GM19468 (cell line): ENCODE measurements at regions not wholly inside any gene's neighbourhood (a gene's known extent, or its start where the extent isn't known, plus 50 kb on each side); places are given as distances from the start of the nearest gene placed in this dataset.

Source experiments
- ATAC-seq: cut with Tn5 transposase; IDR thresholded peaks from one replicate; pipeline ENCODE4 v1.9.1; 2021; ENCODE audit warnings: mild to moderate bottlenecking, moderate library complexity, moderate number of reproducible peaks; ENCODE audit not compliant: unreplicated experiment; ENCODE audit errors: extremely low read depth

- ATAC-seq: no peak
Measured at GRCh38 chr10:130894471-130894870, 417.1 kb downstream of the TCERG1L start.

DNA sequence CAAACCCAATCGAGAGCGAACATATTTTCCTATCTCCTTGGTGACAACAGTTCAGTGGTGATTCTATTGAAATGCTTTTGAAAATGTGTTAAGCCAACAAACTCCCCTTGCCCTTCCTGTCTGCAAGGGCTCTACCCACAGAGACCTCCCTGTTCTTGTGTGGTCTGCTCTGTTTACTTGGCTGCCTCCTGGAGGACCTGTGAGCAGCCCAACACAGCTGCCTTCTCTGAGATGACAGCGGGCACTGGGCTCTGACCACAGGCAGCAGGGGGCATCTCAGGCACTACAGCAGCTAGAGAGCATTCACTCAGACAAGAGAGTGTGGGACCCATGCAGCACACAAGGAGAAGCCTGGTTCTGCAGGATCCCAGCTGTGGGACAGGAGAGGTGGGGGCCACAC, 416.4 kb downstream of the TCERG1L start:
- ATAC-seq: no peak

DNA sequence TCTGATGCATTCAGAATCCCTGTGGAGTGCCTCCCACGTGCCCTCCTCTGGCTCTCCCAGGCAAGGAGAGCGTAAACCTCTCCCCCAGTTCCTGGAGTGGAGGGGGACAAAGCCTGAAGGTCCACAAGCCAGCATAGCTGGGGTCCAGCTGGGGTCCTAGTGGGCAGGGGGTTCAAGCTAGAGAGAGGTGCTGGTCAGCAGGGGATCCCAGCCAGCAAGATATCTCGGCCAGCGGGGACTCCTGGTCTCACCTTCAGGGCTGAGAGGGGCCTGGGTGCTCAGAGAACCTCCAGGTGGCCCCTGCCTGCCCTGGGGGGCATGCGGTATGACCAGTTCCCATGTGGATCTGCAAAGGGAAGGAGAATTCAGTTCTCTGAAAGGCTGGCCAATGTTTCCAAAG, 413.7 kb downstream of the TCERG1L start:
- ATAC-seq: no peak

GRCh38 chr10:130898381-130898780, 413.1 kb downstream of the TCERG1L start:
- ATAC-seq: no peak

GRCh38 chr10:130899856-130900255, 411.7 kb downstream of the TCERG1L start:
- ATAC-seq: no peak

DNA sequence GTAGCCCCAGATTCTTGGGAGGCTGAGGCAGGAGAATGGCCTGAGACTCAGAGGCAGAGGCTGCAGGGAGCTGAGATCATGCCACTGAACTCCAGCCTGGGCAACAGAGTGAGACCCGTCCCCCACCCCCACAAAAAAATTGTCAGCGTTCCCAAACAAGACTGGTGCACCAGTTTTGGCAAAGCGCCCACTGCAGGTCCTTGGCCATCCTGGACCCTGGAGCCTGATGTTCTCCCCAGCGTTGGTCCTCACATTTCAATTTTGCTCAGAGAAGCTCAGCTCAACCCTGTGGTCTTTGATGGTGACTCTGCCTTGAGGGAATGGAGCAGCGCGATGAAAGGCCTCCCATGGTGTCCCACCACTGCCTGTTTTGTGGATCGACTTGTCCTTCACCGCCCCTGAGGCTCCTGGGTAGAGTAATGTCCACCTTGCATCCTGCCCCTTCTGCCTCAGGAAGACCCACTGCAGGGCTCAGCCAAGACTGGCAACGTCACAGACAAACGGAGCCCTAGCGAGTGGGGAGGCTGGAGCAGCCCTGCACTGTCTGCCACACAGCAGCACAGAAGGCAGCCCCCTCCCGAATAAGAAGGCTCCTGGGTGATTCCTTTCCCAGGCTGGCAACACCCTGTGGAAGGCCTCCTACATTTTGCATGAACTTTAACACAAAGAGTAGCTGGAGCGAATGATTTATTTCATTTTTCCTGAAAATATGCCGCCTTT, 410.9 kb downstream of the TCERG1L start:
- no peak for ATAC-seq

GRCh38 chr10:130901311-130902165, 410.0 kb downstream of the TCERG1L start:
- no peak for ATAC-seq

GRCh38 chr10:130902471-130902870, 409.1 kb downstream of the TCERG1L start:
- no peak for ATAC-seq

DNA sequence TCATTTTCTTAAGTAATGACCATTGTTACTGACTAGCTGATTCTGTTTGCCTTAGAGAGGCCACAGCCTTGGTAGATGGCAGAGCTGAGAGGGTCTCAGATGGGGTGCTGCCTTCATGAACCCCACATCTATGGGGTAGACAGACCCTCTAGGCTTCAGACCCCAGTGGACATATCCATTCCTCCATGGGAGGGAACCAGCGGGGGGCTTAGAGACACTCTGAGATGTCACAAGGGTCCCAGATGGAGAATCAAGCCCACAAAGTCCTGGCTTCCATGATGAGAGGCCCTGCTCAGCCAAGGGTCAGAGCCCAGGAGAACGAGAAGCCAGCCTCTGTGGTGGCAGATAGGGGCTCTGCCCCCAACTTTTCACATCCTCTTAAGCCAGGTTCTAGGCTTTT, 408.6 kb downstream of the TCERG1L start:
- no peak for ATAC-seq

DNA sequence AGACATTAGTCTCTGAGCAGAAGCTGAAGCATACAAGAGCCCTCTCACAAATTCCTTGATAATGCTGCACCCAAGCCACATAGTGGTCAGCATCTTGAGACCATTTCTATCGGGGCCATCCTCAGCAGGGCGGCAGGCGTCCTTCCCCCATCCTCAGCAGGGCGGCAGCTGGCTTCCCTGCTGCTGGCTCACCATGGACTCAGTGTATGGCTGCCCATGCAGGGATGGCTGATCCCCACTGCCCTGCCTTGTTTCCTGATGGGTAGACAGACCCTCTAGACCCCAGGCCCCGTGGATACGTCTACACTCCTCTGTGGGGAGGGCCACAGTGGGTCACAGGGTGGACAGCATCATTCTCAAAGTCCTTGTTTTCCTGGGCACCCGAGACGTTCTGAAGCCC, 406.8 kb downstream of the TCERG1L start:
- ATAC-seq: no peak

DNA sequence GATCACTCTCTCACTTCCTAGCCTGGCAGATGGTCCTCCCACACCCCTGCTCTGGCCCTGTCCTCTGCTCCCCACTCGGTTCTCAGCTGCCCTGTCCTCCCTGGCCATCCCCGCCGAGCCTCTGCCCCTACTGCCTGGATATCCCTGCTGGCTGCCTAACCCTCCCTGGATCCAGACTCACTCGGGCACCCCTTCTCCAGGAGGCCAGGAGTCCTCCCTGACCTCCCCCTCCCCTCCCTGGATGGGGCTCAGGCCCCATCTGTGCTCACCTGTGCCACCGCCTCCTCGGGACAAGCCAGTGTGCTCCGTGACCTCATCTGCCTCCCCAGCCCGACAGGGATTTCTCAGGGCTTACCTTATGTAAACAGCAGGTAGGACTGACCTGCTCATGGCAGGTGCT, 406.1 kb downstream of the TCERG1L start:
- ATAC-seq: no peak

DNA sequence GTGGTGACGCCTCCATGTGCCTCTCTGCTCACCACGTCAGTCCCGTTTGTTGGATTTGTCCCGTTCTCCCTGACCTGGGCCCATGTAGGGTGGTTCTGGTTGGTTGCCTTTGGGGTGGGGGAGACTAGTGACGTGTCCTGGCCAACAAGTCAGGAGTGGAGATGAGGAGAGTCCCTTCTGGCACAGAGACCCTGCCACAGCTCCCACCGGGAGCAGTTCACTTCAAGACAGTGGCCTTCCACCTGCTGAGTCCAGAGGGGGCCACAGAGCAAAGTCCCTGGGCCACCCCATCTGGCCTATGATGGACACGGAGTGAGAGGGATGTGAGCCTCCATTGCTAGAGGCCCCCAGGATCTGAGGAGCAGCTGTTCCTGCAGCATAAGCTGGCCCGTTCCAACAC, 405.6 kb downstream of the TCERG1L start:
- ATAC-seq: no peak

- no peak for ATAC-seq
Measured at GRCh38 chr10:130910848-130911247, 400.7 kb downstream of the TCERG1L start.

GRCh38 chr10:130913844-130914243, 397.7 kb downstream of the TCERG1L start:
- ATAC-seq: no peak

GRCh38 chr10:130914367-130914766, 397.2 kb downstream of the TCERG1L start:
- ATAC-seq: no peak

DNA sequence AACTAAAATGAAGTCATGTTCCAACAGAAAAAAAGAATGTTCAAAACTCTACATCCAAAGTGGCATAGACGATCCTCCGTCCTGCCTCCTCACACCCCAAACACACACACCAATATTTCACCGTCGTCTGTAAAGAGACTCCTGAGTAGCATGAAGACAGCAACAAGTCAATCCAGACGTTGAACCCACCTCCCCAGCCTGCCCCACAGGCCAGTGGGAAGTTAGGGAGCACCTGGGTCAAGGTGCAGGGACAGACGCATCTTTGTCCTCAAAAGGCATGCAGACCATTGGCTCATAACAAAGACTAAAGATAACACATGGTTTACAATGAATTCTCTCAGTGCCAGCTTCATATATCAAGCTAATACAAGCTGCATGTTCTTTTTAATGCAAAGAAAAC, 396.5 kb downstream of the TCERG1L start:
- ATAC-seq: no peak

- no peak for ATAC-seq
Measured at GRCh38 chr10:130921461-130921860, 390.1 kb downstream of the TCERG1L start.

DNA sequence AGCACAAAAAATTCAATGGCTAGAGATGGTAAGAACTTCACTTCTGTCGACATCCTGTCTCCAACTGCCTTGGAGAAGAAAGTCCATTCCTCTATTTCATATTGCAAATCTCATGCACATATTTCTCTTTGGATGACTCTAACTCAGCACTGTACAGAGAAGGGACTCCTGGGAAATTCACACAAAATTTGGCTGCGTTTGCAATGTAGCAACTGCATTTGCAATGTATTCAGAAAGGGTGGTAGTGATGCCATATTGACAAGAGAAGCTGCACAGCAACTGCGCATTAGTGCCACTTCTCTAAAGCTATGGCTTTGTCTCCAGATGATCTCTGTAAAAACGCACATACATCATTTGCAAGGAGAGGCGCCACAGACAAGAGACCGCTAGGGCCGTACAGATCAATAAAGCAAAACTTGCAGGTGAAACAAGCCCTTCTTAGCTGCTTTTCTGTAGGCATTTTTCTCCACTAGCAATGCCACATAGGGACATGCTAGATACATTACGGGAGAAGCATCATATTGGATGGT, 389.5 kb downstream of the TCERG1L start:
- no peak for ATAC-seq

- ATAC-seq: no peak
Measured at GRCh38 chr10:130923596-130923995, 387.9 kb downstream of the TCERG1L start.

DNA sequence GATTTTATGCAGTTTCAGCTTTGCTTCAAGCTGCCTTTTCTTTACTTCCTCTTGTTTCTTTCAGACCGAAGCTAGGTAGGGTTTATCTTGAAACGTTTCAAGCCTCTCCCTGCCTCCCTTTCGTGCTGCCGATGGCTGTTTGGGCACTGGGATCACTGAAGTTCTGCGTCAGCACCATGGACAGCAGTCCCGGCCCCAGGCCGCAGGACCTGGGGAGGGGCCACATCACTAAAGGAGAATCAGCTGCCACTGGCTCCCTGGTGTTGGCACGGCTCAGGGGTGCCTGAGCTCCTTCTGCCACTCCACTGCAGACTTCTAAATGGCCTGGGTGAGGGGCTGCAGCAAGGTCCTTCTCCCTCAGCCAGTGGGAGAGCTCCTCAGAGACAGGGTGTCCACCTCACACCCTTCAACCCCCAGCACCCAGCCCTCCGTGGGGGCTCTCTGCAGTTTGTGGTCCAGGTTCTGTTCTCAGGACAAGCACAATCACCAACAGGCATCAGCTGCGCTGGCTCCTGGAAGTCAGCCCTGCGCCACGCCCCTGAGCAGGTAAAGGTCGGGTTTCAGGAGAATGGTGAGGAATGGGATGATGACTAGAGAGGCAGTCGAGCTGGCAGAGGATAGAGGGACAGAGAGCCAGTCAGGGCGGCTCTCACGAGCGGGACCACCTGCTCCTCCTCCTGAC, 387.2 kb downstream of the TCERG1L start:
- no peak for ATAC-seq

GRCh38 chr10:130926442-130926841, 385.1 kb downstream of the TCERG1L start:
- no peak for ATAC-seq
